ENCODE measurements at regions not wholly inside any gene's neighbourhood (a gene's known extent, or its start where the extent isn't known, plus 50 kb on each side); places are given as distances from the start of the nearest gene placed in this dataset.
"Not testable (repeated sequence)": the region's sequence is repeated elsewhere in the genome, so short reads cannot be mapped to it uniquely, and the experiment has no call there.

- TF ChIP-seq, protein P1, sequence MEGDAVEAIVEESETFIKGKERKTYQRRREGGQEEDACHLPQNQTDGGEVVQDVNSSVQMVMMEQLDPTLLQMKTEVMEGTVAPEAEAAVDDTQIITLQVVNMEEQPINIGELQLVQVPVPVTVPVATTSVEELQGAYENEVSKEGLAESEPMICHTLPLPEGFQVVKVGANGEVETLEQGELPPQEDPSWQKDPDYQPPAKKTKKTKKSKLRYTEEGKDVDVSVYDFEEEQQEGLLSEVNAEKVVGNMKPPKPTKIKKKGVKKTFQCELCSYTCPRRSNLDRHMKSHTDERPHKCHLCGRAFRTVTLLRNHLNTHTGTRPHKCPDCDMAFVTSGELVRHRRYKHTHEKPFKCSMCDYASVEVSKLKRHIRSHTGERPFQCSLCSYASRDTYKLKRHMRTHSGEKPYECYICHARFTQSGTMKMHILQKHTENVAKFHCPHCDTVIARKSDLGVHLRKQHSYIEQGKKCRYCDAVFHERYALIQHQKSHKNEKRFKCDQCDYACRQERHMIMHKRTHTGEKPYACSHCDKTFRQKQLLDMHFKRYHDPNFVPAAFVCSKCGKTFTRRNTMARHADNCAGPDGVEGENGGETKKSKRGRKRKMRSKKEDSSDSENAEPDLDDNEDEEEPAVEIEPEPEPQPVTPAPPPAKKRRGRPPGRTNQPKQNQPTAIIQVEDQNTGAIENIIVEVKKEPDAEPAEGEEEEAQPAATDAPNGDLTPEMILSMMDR (IDR thresholded peaks at IDR 0.05; ENCODE audit: borderline replicate concordance, insufficient read depth, low read depth, low read length) = no peak
Measured at GRCh38 chr2:67186326-67186725, 210.8 kb upstream of the ETAA1 start.

GRCh38 chr2:67186871-67187270 lies 210.3 kb upstream of the ETAA1 start:
- no peak overlapping the region for H3K4me3 ChIP-seq (ENCODE audit: low read depth, low read length)
- TF ChIP-seq, protein P1 (IDR thresholded peaks at IDR 0.05; ENCODE audit: borderline replicate concordance, insufficient read depth, low read depth, low read length) = no peak

More at GRCh38 chr2:67186326-67186725, 210.8 kb upstream of the ETAA1 start:
- no peak overlapping the region for H3K4me3 ChIP-seq (ENCODE audit: low read depth, low read length)

- not testable (repeated sequence) for H3K4me3 ChIP-seq (ENCODE audit: low read depth, low read length)
Measured at GRCh38 chr2:67195327-67195726, 201.8 kb upstream of the ETAA1 start.

GRCh38 chr2:67201521-67201920 lies 195.6 kb upstream of the ETAA1 start:
- H3K4me3 ChIP-seq (ENCODE audit: low read depth, low read length) = no peak overlapping the region
- TF ChIP-seq, protein P1 (IDR thresholded peaks at IDR 0.05; ENCODE audit: borderline replicate concordance, insufficient read depth, low read depth, low read length) = no peak

GRCh38 chr2:67204349-67204748 lies 192.8 kb upstream of the ETAA1 start:
- no peak overlapping the region for H3K4me3 ChIP-seq (ENCODE audit: low read depth, low read length)
- TF ChIP-seq, protein P1 (IDR thresholded peaks at IDR 0.05; ENCODE audit: borderline replicate concordance, insufficient read depth, low read depth, low read length) = no peak

- H3K4me3 ChIP-seq (ENCODE audit: low read depth, low read length) = no peak overlapping the region
- TF ChIP-seq, protein P1 (IDR thresholded peaks at IDR 0.05; ENCODE audit: borderline replicate concordance, insufficient read depth, low read depth, low read length) = no peak
Measured at GRCh38 chr2:67208887-67209500, 188.1 kb upstream of the ETAA1 start.

DNA sequence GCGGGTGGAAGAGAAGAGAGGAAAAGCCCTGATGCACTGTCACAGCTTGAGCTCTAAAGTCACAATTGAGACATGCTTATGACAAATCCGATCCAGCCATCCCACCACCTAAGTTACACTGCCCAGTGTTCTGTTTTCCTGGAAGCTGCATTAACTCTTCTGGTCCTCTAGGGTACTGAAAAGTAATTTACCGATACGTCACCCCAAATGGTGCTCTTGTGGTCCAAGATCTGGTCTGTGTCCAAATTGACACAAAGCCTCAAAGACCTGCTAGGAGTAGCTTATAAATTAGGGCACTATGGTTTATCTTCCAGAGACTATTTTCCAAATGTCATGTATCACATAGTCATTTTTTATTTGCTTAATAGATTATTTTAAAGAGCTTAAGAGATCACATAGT lies 186.7 kb upstream of the ETAA1 start:
- H3K4me3 ChIP-seq (ENCODE audit: low read depth, low read length) = no peak overlapping the region
- TF ChIP-seq, protein P1 (IDR thresholded peaks at IDR 0.05; ENCODE audit: borderline replicate concordance, insufficient read depth, low read depth, low read length) = no peak
